SH-SY5Y (cell line): ENCODE measurements at regions not wholly inside any gene's neighbourhood (a gene's known extent, or its start where the extent isn't known, plus 50 kb on each side); places are given as distances from the start of the nearest gene placed in this dataset.

Experiments used
- GATA2 ChIP-seq: IDR thresholded peaks from 2 replicates; pipeline ENCODE4 v1.6.1; 2011; ENCODE audit warnings: mild to moderate bottlenecking, low read depth, low read length
- GATA3 ChIP-seq: IDR thresholded peaks from 2 replicates; pipeline ENCODE4 v1.6.1; 2011; ENCODE audit warnings: low read depth, mild to moderate bottlenecking, low read length, moderate library complexity

DNA sequence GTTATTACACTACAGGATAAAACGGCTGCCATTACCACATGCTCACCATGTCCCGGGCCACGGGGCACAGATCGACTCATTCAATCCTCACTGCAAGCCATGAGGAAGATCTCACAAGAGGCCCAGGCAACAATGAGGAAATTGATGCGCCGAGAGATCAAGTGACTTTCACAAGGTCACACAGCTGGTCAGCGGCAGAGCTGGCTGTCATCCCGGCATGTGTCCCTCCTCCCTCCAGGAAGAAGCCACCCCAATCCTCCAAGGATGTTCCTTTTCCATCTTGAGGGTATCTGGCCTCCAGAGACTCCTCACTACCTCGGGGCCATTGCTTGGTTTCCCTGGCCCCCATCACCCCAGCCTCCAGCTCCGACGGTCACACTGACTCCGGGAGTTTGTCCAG, 65.3 kb upstream of the GLI2 start:
- TF ChIP-seq GATA2 (no peak), GATA3 (no peak)
